ENCODE measurements at regions not wholly inside any gene's neighbourhood (a gene's known extent, or its start where the extent isn't known, plus 50 kb on each side); places are given as distances from the start of the nearest gene placed in this dataset.

- TF ChIP-seq, protein P1, sequence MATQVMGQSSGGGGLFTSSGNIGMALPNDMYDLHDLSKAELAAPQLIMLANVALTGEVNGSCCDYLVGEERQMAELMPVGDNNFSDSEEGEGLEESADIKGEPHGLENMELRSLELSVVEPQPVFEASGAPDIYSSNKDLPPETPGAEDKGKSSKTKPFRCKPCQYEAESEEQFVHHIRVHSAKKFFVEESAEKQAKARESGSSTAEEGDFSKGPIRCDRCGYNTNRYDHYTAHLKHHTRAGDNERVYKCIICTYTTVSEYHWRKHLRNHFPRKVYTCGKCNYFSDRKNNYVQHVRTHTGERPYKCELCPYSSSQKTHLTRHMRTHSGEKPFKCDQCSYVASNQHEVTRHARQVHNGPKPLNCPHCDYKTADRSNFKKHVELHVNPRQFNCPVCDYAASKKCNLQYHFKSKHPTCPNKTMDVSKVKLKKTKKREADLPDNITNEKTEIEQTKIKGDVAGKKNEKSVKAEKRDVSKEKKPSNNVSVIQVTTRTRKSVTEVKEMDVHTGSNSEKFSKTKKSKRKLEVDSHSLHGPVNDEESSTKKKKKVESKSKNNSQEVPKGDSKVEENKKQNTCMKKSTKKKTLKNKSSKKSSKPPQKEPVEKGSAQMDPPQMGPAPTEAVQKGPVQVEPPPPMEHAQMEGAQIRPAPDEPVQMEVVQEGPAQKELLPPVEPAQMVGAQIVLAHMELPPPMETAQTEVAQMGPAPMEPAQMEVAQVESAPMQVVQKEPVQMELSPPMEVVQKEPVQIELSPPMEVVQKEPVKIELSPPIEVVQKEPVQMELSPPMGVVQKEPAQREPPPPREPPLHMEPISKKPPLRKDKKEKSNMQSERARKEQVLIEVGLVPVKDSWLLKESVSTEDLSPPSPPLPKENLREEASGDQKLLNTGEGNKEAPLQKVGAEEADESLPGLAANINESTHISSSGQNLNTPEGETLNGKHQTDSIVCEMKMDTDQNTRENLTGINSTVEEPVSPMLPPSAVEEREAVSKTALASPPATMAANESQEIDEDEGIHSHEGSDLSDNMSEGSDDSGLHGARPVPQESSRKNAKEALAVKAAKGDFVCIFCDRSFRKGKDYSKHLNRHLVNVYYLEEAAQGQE (IDR thresholded peaks at IDR 0.05; ENCODE audit: low read depth, low read length), result no peak
- TF ChIP-seq GATA2 (CRISPR knock-in tag; IDR thresholded peaks at IDR 0.05) (no peak), SIN3A (IDR thresholded peaks at IDR 0.05; ENCODE audit: borderline replicate concordance, low read depth, low read length) (no peak)
Observed at GRCh38 chr6:81384921-81385320, 367.6 kb downstream of the TENT5A start (continued).

- Histone ChIP-seq H3K36me3 (replicated peaks in 1 of 2; ENCODE audit: control insufficient read depth in 1 of 2, insufficient read depth in 2 of 2, low read length in 1 of 2) (no peaks in the 10 kb centered on the region), H3K4me1 (ENCODE audit: control insufficient read depth in 1 of 2, insufficient read depth in 2 of 2, low read depth in 1 of 2, low read length in 1 of 2) (no peaks in the 10 kb centered on the region; a peak in 1 of 4 replicates), H2AFZ (ENCODE audit: low read depth) (no peak overlapping the region), H3K9me2 (no peaks in the 10 kb centered on the region), H3K27ac (ENCODE audit: low read depth in 2 of 2, low read length in 1 of 2) (no peak overlapping the region), H3F3A (replicated peaks; ENCODE audit: insufficient read depth) (no peaks in the 10 kb centered on the region), H3K27me3 (ENCODE audit: insufficient read depth) (no peaks in the 10 kb centered on the region), H3K79me2 (ENCODE audit: insufficient read depth) (no peaks in the 10 kb centered on the region), H3K4me3 (ENCODE audit: low read depth in 2 of 2, low read length in 1 of 2) (no peak overlapping the region), H3K4me2 (no peak overlapping the region), H3K9ac (no peak overlapping the region), H4K20me1 (ENCODE audit: insufficient read depth) (no peaks in the 10 kb centered on the region), H3K9me3 (peaks cover 3% of the 10 kb centered on the region; the same call in 1 of the 2 replicates)
- TF ChIP-seq RCOR1 (IDR thresholded peaks at IDR 0.05; ENCODE audit: low read length) (no peak), EP300 (IDR thresholded peaks at IDR 0.05; ENCODE audit: borderline replicate concordance in 1 of 2, low read depth in 1 of 2, low read length in 1 of 2) (no peak), ELF1 (IDR thresholded peaks at IDR 0.05) (no peak), CHD2 (IDR thresholded peaks at IDR 0.05; ENCODE audit: low read length, partially characterized antibody) (no peak), MXI1 (IDR thresholded peaks at IDR 0.05; ENCODE audit: low read depth, low read length) (no peak), MEF2A (IDR thresholded peaks at IDR 0.05; ENCODE audit: borderline replicate concordance, low read depth) (no peak), FOXM1 (IDR thresholded peaks at IDR 0.05; ENCODE audit: low read depth) (no peak), FOXJ3 (CRISPR knock-in tag; IDR thresholded peaks at IDR 0.05) (no peak), NFIC (IDR thresholded peaks at IDR 0.05; ENCODE audit: borderline replicate concordance) (no peak), YY1 (IDR thresholded peaks at IDR 0.05; ENCODE audit: low read depth) (no peak), SMC3 (IDR thresholded peaks at IDR 0.05; ENCODE audit: low read depth, low read length) (no peak), PBX3 (IDR thresholded peaks at IDR 0.05) (no peak), GATA2 (CRISPR knock-in tag; IDR thresholded peaks at IDR 0.05) (no peak), NRF1 (IDR thresholded peaks at IDR 0.05; ENCODE audit: low read depth, low read length) (no peak), SIN3A (IDR thresholded peaks at IDR 0.05; ENCODE audit: borderline replicate concordance, low read depth, low read length) (no peak)
- TF ChIP-seq, protein P1 (IDR thresholded peaks at IDR 0.05; ENCODE audit: low read depth, low read length), result no peak
- TF ChIP-seq, protein P2, sequence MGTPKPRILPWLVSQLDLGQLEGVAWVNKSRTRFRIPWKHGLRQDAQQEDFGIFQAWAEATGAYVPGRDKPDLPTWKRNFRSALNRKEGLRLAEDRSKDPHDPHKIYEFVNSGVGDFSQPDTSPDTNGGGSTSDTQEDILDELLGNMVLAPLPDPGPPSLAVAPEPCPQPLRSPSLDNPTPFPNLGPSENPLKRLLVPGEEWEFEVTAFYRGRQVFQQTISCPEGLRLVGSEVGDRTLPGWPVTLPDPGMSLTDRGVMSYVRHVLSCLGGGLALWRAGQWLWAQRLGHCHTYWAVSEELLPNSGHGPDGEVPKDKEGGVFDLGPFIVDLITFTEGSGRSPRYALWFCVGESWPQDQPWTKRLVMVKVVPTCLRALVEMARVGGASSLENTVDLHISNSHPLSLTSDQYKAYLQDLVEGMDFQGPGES (IDR thresholded peaks at IDR 0.05; ENCODE audit: low read depth, low read length), result no peak
- TF ChIP-seq, protein P3, sequence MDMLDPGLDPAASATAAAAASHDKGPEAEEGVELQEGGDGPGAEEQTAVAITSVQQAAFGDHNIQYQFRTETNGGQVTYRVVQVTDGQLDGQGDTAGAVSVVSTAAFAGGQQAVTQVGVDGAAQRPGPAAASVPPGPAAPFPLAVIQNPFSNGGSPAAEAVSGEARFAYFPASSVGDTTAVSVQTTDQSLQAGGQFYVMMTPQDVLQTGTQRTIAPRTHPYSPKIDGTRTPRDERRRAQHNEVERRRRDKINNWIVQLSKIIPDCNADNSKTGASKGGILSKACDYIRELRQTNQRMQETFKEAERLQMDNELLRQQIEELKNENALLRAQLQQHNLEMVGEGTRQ (IDR thresholded peaks at IDR 0.05; ENCODE audit: borderline replicate concordance, low read depth, low read length), result no peak
- TF ChIP-seq, protein P4, sequence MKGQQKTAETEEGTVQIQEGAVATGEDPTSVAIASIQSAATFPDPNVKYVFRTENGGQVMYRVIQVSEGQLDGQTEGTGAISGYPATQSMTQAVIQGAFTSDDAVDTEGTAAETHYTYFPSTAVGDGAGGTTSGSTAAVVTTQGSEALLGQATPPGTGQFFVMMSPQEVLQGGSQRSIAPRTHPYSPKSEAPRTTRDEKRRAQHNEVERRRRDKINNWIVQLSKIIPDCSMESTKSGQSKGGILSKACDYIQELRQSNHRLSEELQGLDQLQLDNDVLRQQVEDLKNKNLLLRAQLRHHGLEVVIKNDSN (IDR thresholded peaks at IDR 0.05; ENCODE audit: borderline replicate concordance, low read depth), result no peak
- WGBS (ENCODE audit: low lambda C conversion rate), result 79% methylated on average over 1 of the region's 1 CpG
- CTCF ChIA-PET, result no interaction called here
- POLR2A ChIA-PET, result no interaction called here
- no peak for DNase-seq
Observed at GRCh38 chr6:81383472-81383871, 369.0 kb downstream of the TENT5A start.
